GM12878 (cell line): ENCODE measurements at regions not wholly inside any gene's neighbourhood (a gene's known extent, or its start where the extent isn't known, plus 50 kb on each side); places are given as distances from the start of the nearest gene placed in this dataset.

Experiments
- ATAC-seq: fragments of 200-7000 bp; cut with Tn5 transposase; 3 replicates; pipeline ENCODE4 v1.9.1; 2020; ENCODE audit warnings: mild to moderate bottlenecking, moderate library complexity
- BruUV-seq: library from RNA; stranded (reverse); fragments of 400-500 nt; replicated peaks from 2 replicates; lab custom pipeline; 2021; lab: Mats Ljungman, UMichigan
- CTCF ChIA-PET: fragments of 300-600 bp; sonication (Branson Sonifier 250); formaldehyde crosslinking; extraction: SDS; loops from one replicate; lab custom pipeline; 2021; ENCODE audit warnings: inconsistent platforms; lab: Yijun Ruan, JAX
- POLR2A ChIA-PET: fragments of 350-600 bp; formaldehyde crosslinking; extraction: SDS; loops from one replicate; lab custom pipeline; 2021; ENCODE audit warnings: inconsistent platforms; lab: Charles Lee
- RAD21 ChIA-PET: fragments of 300-600 bp; sonication (Branson Sonifier 250); formaldehyde crosslinking; loops from one replicate; lab custom pipeline; 2023; ENCODE audit warnings: antibody characterized with exemption; ENCODE audit not compliant: unreplicated experiment; lab: Charles Lee
- SMC1A ChIA-PET: fragments of 300-600 bp; sonication (Branson Sonifier 250); formaldehyde crosslinking; loops from one replicate; lab custom pipeline; 2023; ENCODE audit not compliant: unreplicated experiment, uncharacterized antibody; lab: Charles Lee
- DNase-seq: peaks from one replicate; pipeline ENCODE4 v3.0.0-alpha.2; 2011; ENCODE audit warnings: low read depth, low spot score
- FAIRE-seq: peaks from 3 replicates; lab custom pipeline; 2011; peaks lifted over from hg19 to GRCh38; lab: Jason Lieb, UNC
- H2AFZ ChIP-seq: 2 replicates; pipeline ENCODE4 v1.6.0; 2011; ENCODE audit warnings: low read depth, low read length, control low read depth; ENCODE audit not compliant: control insufficient read depth
- H3K27ac ChIP-seq: 2 replicates; pipeline ENCODE4 v1.5.1; 2011; ENCODE audit warnings: control low read depth; ENCODE audit not compliant: control insufficient read depth, insufficient read depth
- H3K27me3 ChIP-seq, 2 experiments: replicated peaks in 1 of 2; 2 replicates each; pipeline versions ENCODE4 v1.6.0 to v1.6.1; 2011; ENCODE audit warnings: low read length in 1 of 2; ENCODE audit not compliant: control insufficient read depth in 2 of 2, insufficient read depth in 2 of 2
- H3K36me3 ChIP-seq, 2 experiments: 2 replicates each; pipeline ENCODE4 v1.5.1; 2011; ENCODE audit warnings: low read length in 1 of 2; ENCODE audit not compliant: control insufficient read depth in 2 of 2, insufficient read depth in 2 of 2
- H3K4me1 ChIP-seq: 2 replicates; pipeline ENCODE4 v1.6.1; 2011; ENCODE audit warnings: mild to moderate bottlenecking, low read length, moderate library complexity, mixed read lengths; ENCODE audit not compliant: control insufficient read depth, insufficient read depth
- H3K4me2 ChIP-seq: 2 replicates; pipeline ENCODE4 v1.6.0; 2011; ENCODE audit warnings: control low read depth; ENCODE audit not compliant: control insufficient read depth, insufficient read depth
- H3K4me3 ChIP-seq: fragments of 200-600 bp; sonication (generic); 2 replicates; pipeline ENCODE4 v1.5.1; 2016
- H3K79me2 ChIP-seq: 2 replicates; pipeline ENCODE4 v1.6.0; 2011; ENCODE audit warnings: low read length; ENCODE audit not compliant: control insufficient read depth, insufficient read depth
- H3K9ac ChIP-seq: 2 replicates; pipeline ENCODE4 v1.8.0; 2011; ENCODE audit warnings: low read length, control low read depth, mixed read lengths; ENCODE audit not compliant: control insufficient read depth, insufficient read depth
- H3K9me3 ChIP-seq: replicated peaks from 3 replicates; pipeline ENCODE4 v1.5.1; 2011; ENCODE audit warnings: mild to moderate bottlenecking, low read length; ENCODE audit not compliant: control insufficient read depth, insufficient read depth
- H4K20me1 ChIP-seq: 2 replicates; pipeline ENCODE4 v1.6.0; 2011; ENCODE audit not compliant: control insufficient read depth, insufficient read depth
- EGR1 ChIP-seq, 2 experiments: IDR thresholded peaks; 1 replicate in 1 of 2; 2 replicates in 1 of 2; pipeline ENCODE4 v1.6.1; 2011 to 2012; ENCODE audit warnings: low read depth in 2 of 2, low read length in 2 of 2, borderline replicate concordance in 1 of 2, mild to moderate bottlenecking in 1 of 2, moderate library complexity in 1 of 2
- FOS ChIP-seq: IDR thresholded peaks from 3 replicates; pipeline ENCODE4 v1.6.1; 2011; ENCODE audit warnings: borderline replicate concordance; ENCODE audit not compliant: insufficient read length; ENCODE audit errors: extremely low read depth
- HDAC6 ChIP-seq: fragments of 200-600 bp; sonication (generic); IDR thresholded peaks from one replicate; pipeline ENCODE4 v1.8.0; 2017; ENCODE audit warnings: antibody characterized with exemption; ENCODE audit not compliant: unreplicated experiment
- IKZF2 ChIP-seq, 2 experiments: fragments of 450-650 bp; IDR thresholded peaks; 2 replicates each; pipeline ENCODE4 v1.6.1; 2017; ENCODE audit warnings: mild to moderate bottlenecking in 2 of 2, moderate library complexity in 2 of 2
- MEF2A ChIP-seq: IDR thresholded peaks from 2 replicates; pipeline ENCODE4 v1.6.1; 2011; ENCODE audit warnings: low read depth, mild to moderate bottlenecking, low read length, moderate library complexity; ENCODE audit not compliant: insufficient read depth
- PBX3 ChIP-seq: IDR thresholded peaks from 2 replicates; pipeline ENCODE4 v1.6.1; 2011; ENCODE audit warnings: mild to moderate bottlenecking, low read depth, low read length, moderate library complexity; ENCODE audit not compliant: insufficient replicate concordance
- RCOR1 ChIP-seq: conservative IDR thresholded peaks from 2 replicates; pipeline ENCODE4 v1.6.1; 2012; ENCODE audit warnings: low read depth, low read length, improper control_type of control experiment
- REST ChIP-seq: IDR thresholded peaks from 2 replicates; pipeline ENCODE4 v1.6.1; 2012; ENCODE audit warnings: mild to moderate bottlenecking, low read depth, low read length
- SIN3A ChIP-seq: IDR thresholded peaks from 2 replicates; pipeline ENCODE4 v1.6.1; 2012; ENCODE audit warnings: low read depth, low read length, improper control_type of control experiment
- SREBF2 ChIP-seq: IDR thresholded peaks from 2 replicates; pipeline ENCODE4 v1.6.1; 2012; ENCODE audit warnings: mild to moderate bottlenecking, low read length
- USF2 ChIP-seq: IDR thresholded peaks from 2 replicates; pipeline ENCODE4 v1.6.1; 2011; ENCODE audit warnings: low read depth, low read length, improper control_type of control experiment, borderline replicate concordance
- ZNF274 ChIP-seq: IDR thresholded peaks from one replicate; pipeline ENCODE4 v1.8.0; 2011; ENCODE audit not compliant: insufficient read length, insufficient read depth
- WGBS: methylation state at CpG from one replicate; pipeline ENCODE4 v1.1.6; 2016; ENCODE audit warnings: low lambda C conversion rate; ENCODE audit not compliant: insufficient replicate concordance, insufficient coverage; ENCODE audit errors: missing lambda C conversion rate; 5-methylcytosine and 5-hydroxymethylcytosine counted together
- in situ Hi-C: fragments of 300-500 bp; cut with MboI; formaldehyde crosslinking; loops from 9 replicates; pipeline ENCODE4 v1.14.3; 2018; ENCODE audit warnings: mixed read lengths
- intact Hi-C: fragments of 100-400 bp; cut with micrococcal nuclease; formaldehyde crosslinking; loops from one replicate; pipeline ENCODE4 v1.14.2; 2022; ENCODE audit not compliant: unreplicated experiment

- Histone ChIP-seq H3K4me1 (peaks cover 18% of the 10 kb centered on the region), H3K4me3 (no peak overlapping the region), H3K4me2 (no peak overlapping the region), H3K79me2 (no peaks in the 10 kb centered on the region), H3K9ac (no peak overlapping the region), H4K20me1 (no peaks in the 10 kb centered on the region), H3K36me3 (no peaks in the 10 kb centered on the region), H3K9me3 (peaks cover 2% of the 10 kb centered on the region; the same call in 2 of the 3 replicates), H3K27ac (no peak overlapping the region), H2AFZ (no peak overlapping the region), H3K27me3 (no peaks in the 10 kb centered on the region)
- DNase-seq (no peak), ATAC-seq (no peak), FAIRE-seq (no peak)
- SMC1A ChIA-PET, result no interaction called here
- in situ Hi-C loops (no loop called here), intact Hi-C loops (no loop called here)
- CTCF ChIA-PET, result no interaction called here
- POLR2A ChIA-PET, result no interaction called here
- WGBS, result 44% methylated on average over 2 of the region's 2 CpGs
- no peak for TF ChIP-seq ZNF274
- no peak for TF ChIP-seq PBX3
- TF ChIP-seq MEF2A, result no peak
- TF ChIP-seq SREBF2, result no peak
- no TSS peak for BruUV-seq
- RAD21 ChIA-PET, result no interaction called here
These were observed 165.8 kb downstream of the KLF6 start for GRCh38 chr10:3619241-3619640.

GRCh38 chr10:3616880-3617279 lies 168.1 kb downstream of the KLF6 start:
- H3K79me2 ChIP-seq, result no peaks in the 10 kb centered on the region
- in situ Hi-C loops (no loop called here), intact Hi-C loops (no loop called here)
- no peaks in the 10 kb centered on the region for H3K36me3 ChIP-seq
- H3K9ac ChIP-seq, result no peak overlapping the region
- RAD21 ChIA-PET, result no interaction called here
- FAIRE-seq, result no peak
- H3K9me3 ChIP-seq, result no peaks in the 10 kb centered on the region; the same call in 2 of the 3 replicates
- no peak overlapping the region for H2AFZ ChIP-seq
- no peaks in the 10 kb centered on the region for H3K4me1 ChIP-seq
- H3K27me3 ChIP-seq, result no peaks in the 10 kb centered on the region
- DNase-seq, result no peak
- no peak overlapping the region for H3K4me3 ChIP-seq
- ATAC-seq, result no peak
- SMC1A ChIA-PET, result no interaction called here
- POLR2A ChIA-PET, result no interaction called here
- H3K4me2 ChIP-seq, result no peak overlapping the region
- H4K20me1 ChIP-seq, result no peaks in the 10 kb centered on the region
- CTCF ChIA-PET, result interaction anchor here (1.1 kb wide), 1 partner anchor 8 kb away, joined by 3 read pairs; no protein-coding TSS in a partner anchor
- BruUV-seq, result no TSS peak
- no peak overlapping the region for H3K27ac ChIP-seq
- TF ChIP-seq FOS (no peak), IKZF2 (IDR thresholded peaks at IDR 0.05) (no peak), REST (no peak), HDAC6 (no peak), SIN3A (no peak), RCOR1 (no peak), USF2 (no peak), EGR1 (IDR thresholded peaks at IDR 0.05; ENCODE audit: borderline replicate concordance in 1 of 2, low read depth in 2 of 2, low read length in 2 of 2) (no peak)
